Stomach (tissue), 4 donors: ENCODE measurements at regions not wholly inside any gene's neighbourhood (a gene's known extent, or its start where the extent isn't known, plus 50 kb on each side); places are given as distances from the start of the nearest gene placed in this dataset.

Source experiments
- POLR2A ChIP-seq, 4 donors: fragments of 450-650 bp; IDR thresholded peaks; one replicate each; pipeline ENCODE4 v1.6.1; 2016; ENCODE audit warnings: antibody characterized with exemption in 4 of 4, control low read depth in 2 of 4, mild to moderate bottlenecking in 1 of 4, moderate library complexity in 1 of 4
- POLR2AphosphoS5 ChIP-seq, 3 donors: sonication (generic); formaldehyde crosslinking; IDR thresholded peaks; one replicate each; pipeline ENCODE4 v1.6.1; 2016; ENCODE audit warnings: antibody characterized with exemption in 3 of 3
- TF ChIP-seq, protein P1 (sequence below), 7 experiments: fragments of 450-650 bp in 4 of 7; fragments of 200-600 bp in 3 of 7; sonication (generic) in 3 of 7; IDR thresholded peaks; one replicate each; pipeline ENCODE4 v1.5.1; 2016 to 2019; ENCODE audit warnings: antibody characterized with exemption in 7 of 7, control low read depth in 2 of 7, mild to moderate bottlenecking in 1 of 7

DNA sequence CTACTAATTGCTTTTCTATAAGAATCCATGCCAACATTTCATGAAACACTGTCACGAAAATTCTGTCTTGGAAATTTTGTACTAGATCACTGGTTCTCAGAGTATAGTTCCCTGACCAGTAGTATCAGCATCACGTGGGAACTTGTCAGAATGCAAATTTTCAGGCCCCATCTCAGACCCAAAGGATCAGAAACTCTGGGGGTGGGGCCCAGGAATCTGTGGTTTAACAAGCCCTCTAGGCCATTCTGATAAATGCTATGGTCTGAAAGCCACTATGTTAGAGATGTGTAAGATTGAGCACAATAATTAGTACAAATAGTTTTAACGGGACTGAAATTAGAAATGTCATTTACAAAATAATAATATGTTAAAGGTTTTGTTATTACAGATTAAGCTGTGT lies 615.7 kb upstream of the ARRDC3 start:
- TF ChIP-seq, protein P1, sequence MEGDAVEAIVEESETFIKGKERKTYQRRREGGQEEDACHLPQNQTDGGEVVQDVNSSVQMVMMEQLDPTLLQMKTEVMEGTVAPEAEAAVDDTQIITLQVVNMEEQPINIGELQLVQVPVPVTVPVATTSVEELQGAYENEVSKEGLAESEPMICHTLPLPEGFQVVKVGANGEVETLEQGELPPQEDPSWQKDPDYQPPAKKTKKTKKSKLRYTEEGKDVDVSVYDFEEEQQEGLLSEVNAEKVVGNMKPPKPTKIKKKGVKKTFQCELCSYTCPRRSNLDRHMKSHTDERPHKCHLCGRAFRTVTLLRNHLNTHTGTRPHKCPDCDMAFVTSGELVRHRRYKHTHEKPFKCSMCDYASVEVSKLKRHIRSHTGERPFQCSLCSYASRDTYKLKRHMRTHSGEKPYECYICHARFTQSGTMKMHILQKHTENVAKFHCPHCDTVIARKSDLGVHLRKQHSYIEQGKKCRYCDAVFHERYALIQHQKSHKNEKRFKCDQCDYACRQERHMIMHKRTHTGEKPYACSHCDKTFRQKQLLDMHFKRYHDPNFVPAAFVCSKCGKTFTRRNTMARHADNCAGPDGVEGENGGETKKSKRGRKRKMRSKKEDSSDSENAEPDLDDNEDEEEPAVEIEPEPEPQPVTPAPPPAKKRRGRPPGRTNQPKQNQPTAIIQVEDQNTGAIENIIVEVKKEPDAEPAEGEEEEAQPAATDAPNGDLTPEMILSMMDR (IDR thresholded peaks at IDR 0.05), result no peak
- TF ChIP-seq POLR2A (IDR thresholded peaks at IDR 0.05), result no peak
- TF ChIP-seq POLR2AphosphoS5 (IDR thresholded peaks at IDR 0.05), result no peak
